NCI-H187 (cell line): ENCODE measurements at regions not wholly inside any gene's neighbourhood (a gene's known extent, or its start where the extent isn't known, plus 50 kb on each side); places are given as distances from the start of the nearest gene placed in this dataset.
A peak's percentile ranks its signal among the peaks of the same experiment; 100 is the strongest.

ENCODE experiments used
- DNase-seq, 2 experiments: peaks; one replicate each; lab custom pipeline; 2025; lab: John Stamatoyannopoulos, UW

DNA sequence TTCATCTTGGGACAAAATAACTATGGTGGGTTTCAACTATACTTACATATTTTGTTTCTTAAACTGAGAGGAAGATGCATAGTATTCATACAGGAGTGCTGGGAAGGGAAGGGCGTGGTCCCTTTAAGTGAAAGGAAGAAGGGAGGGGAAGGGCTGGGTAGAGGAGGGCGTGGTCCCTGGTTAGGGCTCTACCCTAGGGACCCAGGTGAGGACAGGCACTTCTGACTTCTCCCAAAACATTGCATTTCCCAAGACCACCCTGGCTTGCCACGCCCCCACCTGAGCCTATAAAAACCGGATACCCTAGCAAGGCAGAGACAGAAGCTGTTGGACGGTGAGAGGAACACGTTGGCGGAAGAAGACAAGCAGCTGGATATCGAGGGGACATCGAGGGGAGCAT, 157.6 kb upstream of the PLXNA4 start:
- DNase-seq: no peak

DNA sequence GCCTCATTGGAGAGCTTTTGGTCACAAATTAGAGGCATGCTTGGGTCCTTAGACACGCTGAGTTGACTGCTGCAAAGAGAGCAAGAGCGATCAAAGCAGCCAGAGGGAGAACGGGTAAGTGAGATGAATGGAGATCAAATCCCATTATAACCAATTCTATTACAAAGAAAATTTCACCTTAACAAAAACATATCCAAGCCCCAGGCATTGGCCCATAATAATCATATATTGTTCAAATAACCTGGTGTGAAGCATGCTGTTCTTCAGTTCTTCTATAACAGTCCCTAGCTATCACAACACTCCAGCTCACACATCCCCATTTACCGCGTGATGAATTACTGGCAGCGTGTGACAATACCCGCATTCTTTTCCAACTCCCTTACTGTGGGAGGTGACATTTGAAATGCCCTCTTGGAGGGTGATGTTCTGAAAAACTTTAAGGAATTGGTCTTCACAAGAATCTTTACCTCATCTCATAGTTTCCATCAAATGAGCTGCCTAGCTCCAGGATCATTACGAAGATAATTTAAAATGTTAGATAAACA, 156.1 kb upstream of the PLXNA4 start:
- no peak for DNase-seq

DNA sequence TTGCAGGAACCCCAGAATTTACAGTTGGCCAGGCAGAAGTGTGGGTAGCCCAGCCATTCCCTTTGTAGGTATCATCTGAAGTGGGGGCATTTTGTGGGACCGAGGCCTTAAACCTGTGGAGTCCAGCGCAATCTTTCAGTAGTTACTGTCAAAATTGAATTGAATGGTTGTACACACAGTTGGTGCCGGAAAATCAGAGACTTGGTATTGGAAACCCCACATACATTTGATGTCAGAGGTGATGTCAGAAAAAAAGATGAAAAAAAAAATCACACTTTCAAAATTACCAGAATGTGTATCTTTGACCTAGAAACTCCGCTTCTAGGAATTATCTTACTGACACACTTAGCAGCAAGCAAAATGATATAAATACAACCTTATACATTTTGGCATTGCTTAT, 153.8 kb upstream of the PLXNA4 start:
- DNase-seq: no peak

DNA sequence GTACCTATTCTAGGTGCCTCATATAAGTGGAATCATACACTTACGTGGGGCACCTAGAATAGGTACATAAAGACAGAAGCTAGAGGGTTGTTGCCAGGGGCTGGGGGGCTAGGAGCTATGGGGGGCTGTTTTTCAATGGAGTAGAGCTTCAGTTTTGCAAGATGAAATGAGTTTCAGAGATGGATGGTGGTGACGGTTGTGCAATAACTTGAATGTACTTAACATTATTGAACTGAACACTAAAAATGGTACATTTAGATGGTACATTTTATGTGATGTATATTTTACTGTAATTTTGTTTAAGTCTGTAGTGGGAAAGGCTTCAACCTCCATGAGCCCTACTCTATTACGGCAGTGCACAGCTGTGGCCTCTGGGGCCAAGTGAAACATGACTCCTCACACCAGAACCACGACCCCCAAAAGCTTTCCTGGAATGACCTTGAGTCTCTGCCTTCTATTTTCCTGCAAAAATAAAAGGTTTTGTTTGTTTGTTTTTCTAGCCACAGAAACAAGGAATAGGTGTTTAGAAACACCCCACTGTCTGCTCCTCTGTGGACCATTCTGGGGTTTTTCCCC, 147.3 kb upstream of the PLXNA4 start:
- DNase-seq: no peak

DNA sequence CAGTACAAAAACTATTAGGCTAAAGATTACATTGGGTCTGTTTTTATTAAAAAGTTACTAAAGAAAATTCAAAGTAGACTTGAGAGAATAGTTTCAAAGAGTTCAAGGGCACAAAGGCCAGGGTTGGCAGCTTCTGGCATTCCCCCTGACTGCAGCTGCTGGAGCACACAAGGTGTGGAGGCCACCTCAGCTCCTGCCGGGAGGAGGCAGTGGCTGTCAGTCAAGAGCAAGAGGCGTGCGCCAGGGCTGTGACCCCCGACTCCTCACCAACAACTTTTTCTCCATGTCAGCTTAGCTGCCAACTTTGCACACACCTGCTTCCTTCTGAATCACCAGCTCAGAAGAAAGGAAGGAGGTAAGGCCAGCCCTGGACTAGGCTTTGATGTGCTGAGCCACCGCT, 144.6 kb upstream of the PLXNA4 start:
- no peak for DNase-seq

DNA sequence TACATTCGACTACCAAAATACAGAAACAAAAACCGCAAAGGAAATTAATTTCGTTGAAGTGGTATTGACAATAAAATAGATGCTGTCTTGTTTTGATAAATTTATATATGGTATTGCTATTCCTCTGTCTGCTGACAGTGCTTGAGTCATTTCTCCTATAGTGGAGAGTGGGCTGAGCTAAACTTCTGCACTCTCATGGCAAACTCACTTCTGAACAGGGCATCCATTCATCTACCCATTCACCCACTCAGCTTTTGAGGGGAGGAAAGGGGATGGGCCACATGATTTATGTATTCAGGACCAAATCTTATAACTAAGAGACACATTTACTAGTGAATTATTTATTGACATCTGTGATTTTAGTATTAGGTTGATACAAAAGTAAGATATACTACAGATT, 137.6 kb upstream of the PLXNA4 start:
- DNase-seq: no peak

DNA sequence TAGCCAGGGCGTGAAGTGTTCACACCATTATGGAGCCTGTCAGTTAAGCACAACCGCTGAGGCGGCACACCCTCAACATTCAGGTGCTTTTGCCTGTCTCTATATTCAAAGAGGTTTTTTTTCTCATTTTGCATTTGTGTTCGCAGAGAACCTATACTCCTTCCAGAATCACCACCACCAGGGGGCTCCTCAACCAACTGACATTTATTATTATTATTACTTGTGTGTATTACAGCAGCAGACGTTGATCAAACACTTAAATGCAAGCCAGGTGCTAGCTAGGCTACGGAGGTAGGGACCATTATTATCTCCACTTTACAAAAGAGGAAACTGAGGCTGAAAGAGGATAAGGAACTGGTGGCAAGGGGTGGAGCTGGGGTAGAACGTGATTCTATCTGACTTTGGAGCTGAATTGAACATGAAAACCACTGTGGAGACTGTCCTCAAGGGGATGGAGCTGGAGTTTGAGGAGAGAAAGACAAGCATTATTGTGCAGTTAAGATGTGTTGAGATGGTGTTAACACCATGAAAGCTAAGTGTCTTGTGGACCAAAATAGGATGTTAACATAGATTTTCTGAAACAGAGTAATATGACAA, 133.8 kb upstream of the PLXNA4 start:
- no peak for DNase-seq

DNA sequence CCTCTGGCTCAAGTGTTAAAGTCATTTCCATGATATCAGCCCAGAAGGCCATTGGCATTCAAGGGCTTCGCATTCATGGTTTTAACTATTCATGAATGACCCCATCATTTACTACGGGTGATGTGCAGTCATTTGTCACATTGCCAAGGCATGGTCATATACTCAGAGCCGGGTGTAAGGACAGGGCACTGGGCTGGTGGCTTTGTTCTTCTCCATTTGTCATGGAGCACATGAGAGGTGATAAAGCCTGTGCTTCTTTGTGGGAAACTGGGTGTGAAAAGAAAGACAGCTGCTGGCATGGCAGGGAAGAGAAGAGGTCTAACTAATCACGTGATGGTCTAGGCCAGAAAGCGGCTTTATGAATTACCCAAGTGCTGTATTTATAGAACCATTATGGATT, 132.2 kb upstream of the PLXNA4 start:
- DNase-seq: peak in 1 of 2 experiments; percentile 19

DNA sequence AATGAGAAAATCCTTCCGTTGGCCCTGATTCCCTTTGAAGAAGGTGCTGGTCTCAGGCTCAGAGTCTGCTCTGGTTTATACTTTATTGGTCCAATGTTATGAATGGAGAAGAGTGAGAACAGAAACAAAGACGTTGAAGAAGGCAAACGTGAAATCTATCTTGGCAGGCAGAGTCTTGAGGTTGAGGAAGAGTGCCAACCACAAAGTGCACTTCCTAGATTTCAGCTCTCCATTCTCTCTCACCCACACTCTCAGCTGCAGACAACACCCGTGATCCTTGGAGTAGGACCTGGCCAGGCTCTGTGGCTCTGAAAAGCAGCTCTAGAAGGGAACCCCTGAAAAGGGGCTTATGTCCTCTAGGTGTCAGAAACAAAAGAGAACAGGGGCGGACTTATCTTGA, 128.9 kb upstream of the PLXNA4 start:
- DNase-seq: no peak

DNA sequence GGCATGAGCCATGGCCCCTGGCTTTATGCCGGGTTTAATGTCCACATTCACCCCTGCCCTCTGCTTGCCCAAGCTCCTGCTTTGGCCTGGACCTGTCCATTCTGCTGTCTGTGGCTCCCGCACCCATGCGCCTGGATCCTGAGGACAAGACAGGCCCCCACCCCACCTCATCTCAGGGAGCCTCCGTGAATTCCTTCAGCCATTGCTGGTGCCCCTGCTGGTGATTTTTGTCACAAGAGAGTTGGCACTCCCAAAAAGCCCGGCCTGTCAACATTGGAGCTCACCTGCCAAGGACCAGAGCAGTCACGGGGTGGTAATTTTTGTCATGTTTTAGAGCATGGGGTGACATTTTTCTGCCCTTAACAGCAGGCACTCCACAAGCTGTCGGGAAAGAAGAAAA, 127.5 kb upstream of the PLXNA4 start:
- DNase-seq: no peak

DNA sequence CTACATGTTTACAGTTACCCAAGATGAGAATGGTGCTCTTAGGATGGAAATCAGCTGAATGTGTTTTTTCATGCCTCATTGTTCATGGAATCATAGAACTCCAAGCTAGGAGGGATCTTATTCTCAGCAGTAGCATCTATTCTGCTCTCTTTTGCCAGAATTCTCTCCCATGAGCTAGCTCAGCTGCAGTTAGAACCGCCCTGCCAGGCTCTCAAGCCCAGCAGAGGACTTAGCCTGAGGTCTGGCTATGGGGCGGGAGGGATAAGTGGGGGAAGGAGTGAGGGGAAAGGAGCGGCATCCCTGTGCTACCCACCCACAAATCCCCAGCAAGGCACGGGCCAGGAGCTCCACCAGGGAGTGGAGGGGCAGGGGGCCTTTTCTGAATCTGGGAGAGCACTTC, 120.7 kb upstream of the PLXNA4 start:
- DNase-seq: no peak

DNA sequence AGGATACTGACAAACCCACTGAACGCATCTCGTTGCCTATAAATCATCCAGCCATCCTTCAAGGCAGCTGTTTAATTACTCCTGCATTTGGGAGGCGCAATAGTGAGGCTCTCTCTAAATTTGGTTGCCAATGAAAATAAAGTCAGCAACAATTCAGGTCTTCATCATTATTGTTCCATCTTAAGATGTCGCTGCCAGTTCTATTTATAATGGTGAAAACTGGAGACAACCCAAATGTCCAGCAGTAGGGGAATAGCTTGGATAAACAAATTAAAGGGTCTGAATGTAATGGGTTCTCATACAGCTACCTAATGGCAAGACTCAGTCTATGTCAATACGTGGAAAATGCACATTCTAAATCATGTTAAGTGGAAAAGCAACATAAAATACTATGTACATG, 120.1 kb upstream of the PLXNA4 start:
- no peak for DNase-seq

DNA sequence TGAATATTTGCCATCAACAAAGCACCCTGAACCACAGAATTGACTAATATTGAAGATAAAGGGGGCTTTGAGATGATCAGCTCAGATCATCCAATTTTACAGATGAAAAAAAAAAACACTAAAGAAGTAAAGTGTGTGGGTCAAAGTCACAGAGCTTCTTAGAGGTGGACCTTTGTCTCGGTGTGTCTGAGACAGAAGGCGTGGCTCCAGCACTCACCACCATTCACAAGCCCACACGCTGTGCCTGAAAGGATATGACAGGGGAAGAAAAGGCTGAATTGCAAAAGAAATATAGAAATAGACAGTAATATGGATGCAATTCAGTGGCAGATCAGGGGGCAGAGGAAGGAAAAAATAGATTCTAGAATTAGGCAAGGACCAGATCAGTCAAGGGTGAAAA, 114.9 kb upstream of the PLXNA4 start:
- no peak for DNase-seq

DNA sequence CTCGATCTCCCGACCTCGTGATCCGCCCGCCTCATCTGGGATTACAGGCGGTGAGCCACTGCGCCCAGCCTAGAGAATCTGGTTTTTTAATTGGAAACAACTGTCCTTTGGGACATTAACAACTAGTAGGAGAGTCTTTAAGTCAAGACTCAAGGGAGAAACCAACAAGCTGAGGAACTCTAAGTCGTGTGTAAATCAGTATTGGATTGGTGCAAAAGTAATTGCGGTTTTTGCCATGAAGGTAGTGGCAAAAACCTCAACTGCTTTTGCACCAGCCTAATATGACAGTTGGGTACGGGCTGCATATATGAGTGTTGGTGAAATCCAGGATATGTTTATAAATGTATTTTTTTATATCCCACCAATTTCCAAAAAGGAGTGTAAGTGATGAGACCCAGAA, 113.9 kb upstream of the PLXNA4 start:
- no peak for DNase-seq

DNA sequence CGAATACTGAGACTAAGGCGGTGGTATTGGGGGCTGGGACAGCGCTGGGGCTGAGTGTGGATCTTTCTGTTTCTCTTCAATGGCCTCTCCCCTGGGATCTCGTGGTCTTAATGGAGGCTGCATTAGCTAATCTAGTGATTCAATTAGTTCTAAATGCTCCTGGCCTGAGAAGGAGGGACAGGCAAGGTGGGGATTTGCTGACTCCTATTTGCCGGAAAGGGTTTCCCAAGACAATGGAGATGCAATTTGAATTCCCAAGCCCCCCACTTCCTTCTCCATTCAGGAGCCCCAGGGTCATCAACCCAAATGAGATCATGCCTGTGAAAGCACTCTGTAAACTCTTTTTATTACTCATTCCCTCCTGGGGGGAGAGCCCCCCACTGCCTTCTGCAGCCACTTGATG, 111.7 kb upstream of the PLXNA4 start:
- no peak for DNase-seq

DNA sequence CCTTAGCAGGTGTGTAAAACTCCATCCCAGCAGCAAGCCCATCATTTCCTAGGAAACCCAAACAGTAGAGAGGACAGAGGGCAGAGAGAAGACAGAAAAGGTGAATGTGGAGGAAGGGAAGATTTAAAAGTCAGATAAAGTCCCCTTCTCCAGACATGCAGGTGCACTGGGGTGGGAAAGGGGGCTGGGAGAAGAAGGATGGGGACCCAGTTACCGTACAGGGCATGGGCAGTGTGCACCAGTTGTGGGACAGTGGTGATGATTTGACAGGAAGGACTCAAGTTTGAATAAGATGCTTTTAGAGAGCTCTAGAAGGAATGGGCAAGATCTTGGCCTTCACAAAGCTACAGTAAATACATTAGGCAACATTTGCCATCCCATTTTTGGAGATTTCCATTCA, 110.7 kb upstream of the PLXNA4 start:
- no peak for DNase-seq

DNA sequence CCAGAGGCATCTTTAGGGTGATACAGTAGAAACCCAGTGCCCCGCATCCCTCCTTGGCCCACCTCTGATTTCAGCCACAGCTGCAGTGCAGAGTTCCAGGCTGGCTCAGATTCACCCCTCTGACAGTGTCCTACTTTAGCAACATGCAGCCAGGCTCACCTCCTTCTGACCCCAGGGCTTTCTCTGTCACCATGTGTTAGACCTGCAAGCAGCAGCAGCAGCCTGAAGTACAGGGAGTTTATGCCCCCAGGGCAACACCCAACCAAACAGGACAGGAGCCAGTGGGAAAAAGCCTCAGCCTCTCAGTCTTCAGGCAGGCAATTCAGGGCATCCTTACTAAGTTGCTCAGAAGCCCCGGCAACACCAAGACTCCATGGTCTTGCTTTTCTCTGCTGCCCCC, 109.0 kb upstream of the PLXNA4 start:
- no peak for DNase-seq

DNA sequence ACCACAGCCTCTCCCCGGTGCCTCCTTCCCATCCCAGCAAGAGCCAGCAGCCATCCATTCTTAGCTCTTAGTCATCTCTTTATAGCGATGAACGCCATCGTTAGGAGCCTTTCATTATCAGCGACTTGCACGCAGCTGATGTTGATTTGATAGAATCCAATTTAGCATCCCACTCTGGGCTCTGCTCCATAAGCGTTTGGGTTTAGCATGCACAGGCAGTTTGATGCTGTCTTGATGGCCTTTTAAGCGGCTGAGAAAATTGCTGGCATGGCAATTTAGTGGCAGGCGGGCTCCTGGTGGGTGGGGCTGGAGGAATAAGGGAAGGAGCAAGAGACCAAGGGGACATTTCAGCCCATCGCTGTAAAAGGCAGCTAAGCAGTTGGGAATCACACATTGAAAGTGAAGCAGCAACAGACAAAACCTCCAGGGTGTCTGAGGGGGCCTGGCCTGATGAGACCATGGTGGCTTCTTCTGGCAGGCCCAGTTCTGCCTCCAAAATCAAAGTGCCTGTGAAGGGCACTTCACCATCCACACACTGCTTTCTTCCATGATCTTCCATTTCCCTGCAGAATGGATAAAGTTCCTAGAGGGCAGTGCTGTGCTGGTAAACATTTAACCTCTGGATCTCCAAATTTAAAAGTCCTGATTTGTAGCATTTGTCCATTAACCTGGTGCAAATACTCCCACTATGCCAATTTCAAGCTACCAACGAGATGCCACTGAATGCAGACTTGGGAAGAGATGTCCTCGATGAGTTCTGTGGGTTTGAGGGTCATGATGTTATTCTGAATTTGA, 107.8 kb upstream of the PLXNA4 start:
- DNase-seq: no peak

DNA sequence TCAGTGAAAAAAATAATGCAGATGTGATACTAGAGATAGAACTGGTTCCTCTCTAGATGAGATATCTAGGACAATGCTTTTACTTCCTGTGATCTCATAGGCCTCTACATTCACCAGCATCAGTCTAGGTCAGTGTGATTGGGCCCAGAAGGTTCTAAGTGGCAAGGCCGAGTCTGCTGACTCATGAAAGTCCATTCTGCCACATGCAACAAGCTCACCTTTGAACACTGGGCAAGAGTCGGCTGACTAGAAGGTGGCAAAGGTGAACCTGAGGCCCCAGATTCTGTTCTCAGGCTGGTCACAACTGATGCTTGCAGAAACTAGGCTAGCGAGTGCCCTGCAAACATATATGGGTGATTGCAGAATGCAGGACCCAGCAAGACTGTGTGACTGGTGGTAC, 105.7 kb upstream of the PLXNA4 start:
- no peak for DNase-seq

DNA sequence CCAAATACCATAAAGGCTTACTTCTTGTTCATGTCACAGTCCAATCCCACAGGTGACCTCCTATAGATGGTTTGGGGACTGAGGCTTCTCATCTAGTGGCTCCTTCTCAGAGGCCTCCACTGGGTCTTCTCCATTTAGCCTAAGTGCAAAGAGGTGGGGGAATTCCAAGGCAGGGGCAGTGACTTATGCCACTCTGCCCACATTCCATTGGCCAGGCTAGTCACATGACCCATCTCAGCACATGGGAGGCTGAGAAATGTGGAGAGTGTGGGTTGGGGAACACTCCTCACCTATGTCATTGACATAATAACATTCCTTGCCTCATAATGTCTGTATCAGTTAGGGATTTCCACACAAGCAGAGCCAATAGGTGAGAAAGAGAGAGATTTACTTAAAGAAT, 104.3 kb upstream of the PLXNA4 start:
- no peak for DNase-seq

DNA sequence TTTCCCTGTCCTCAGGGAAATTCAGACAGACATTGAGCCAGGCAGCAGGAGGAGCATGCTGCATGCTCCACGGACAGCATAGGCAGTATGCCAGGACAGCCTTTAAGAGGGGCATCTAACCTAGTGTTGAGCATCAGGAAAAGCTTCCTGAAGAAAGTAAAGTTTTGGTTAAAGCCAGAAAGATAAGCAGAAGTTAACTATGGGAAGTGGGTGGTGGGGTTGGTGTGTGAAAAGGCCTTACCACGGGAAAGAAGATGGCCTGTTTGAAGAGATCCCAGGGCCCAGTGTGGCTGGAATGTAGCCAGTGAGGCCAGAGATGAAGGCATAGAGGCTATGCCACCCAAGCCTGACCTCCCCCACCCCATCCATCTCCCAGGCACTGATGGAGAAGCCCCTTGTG, 102.4 kb upstream of the PLXNA4 start:
- DNase-seq: no peak

DNA sequence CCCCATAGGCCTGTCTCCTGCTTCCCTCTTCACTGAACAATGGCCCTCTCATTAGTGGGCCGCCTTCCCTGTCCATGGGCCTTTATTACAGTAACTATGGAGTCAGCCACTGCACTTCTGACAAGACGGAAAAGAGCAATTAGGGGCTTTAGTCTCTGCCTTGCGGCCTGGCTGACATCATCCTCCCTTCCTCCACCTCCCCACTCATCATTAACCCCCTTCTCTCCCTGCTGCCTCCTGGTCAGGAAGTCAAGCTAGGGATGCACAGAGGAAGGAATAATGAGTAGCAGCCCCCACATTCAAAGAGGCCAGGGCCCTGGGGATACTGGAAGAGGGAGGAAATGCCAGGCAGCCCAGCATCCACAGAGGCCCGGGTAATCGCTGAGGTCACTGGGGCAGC, 101.6 kb upstream of the PLXNA4 start:
- DNase-seq: no peak

DNA sequence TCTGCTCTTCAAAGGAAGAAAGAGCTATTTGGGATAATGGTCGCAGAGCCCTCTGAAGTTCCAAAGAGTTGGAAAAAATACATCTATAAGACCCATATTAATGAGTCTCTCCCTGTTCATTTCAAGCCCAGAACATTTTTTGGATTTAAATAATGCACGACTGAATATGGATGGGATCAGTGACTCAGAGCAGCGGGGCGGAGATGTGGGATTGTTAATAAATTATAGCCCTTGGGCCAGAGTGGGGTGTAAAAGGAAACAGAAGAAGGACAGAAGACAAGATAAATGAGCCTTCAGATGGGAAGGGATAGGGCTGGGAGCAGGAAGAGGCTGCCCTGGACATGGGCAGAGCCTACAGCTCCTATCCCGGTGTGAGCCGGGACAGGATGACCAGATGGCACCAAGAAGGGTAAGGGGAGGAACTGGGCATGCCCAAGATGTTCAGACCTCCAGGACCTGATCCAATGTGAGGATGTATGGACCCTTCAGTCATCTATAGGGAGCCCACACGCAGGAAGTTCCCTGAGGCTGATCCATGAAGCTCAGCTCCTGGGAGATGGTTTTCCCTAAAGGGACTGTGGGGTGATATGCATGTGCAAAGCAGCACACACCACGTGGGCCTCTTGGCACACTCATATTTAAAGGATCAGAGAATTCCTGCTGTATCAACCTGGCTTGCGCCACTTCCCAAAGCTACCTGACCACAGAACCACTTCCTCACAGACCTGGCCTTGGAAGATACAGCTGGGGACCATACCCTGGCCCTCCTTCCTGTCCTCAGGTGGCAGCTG, 96.1 kb upstream of the PLXNA4 start:
- DNase-seq: no peak
